Rectal smooth muscle tissue (tissue), 1 donor: ENCODE measurements at regions not wholly inside any gene's neighbourhood (a gene's known extent, or its start where the extent isn't known, plus 50 kb on each side); places are given as distances from the start of the nearest gene placed in this dataset.
"Not testable (repeated sequence)": the region's sequence is repeated elsewhere in the genome, so short reads cannot be mapped to it uniquely, and the experiment has no call there.

Experiments
- H3K27ac ChIP-seq: one replicate; pipeline ENCODE4 v1.7.0; 2013; ENCODE audit warnings: low read depth, low read length, inconsistent platforms
- H3K27me3 ChIP-seq: one replicate; pipeline ENCODE4 v1.7.0; 2013; ENCODE audit warnings: low read length; ENCODE audit not compliant: control insufficient read depth, insufficient read depth
- H3K36me3 ChIP-seq: one replicate; pipeline ENCODE4 v1.7.0; 2013; ENCODE audit warnings: low read length; ENCODE audit not compliant: control insufficient read depth, insufficient read depth
- H3K4me1 ChIP-seq: one replicate; pipeline ENCODE4 v1.7.0; 2013; ENCODE audit warnings: low read length; ENCODE audit not compliant: control insufficient read depth, insufficient read depth
- H3K4me3 ChIP-seq: one replicate; pipeline ENCODE4 v1.7.0; 2013; ENCODE audit warnings: low read length
- H3K9ac ChIP-seq: one replicate; pipeline ENCODE4 v1.7.0; 2013; ENCODE audit warnings: low read length

DNA sequence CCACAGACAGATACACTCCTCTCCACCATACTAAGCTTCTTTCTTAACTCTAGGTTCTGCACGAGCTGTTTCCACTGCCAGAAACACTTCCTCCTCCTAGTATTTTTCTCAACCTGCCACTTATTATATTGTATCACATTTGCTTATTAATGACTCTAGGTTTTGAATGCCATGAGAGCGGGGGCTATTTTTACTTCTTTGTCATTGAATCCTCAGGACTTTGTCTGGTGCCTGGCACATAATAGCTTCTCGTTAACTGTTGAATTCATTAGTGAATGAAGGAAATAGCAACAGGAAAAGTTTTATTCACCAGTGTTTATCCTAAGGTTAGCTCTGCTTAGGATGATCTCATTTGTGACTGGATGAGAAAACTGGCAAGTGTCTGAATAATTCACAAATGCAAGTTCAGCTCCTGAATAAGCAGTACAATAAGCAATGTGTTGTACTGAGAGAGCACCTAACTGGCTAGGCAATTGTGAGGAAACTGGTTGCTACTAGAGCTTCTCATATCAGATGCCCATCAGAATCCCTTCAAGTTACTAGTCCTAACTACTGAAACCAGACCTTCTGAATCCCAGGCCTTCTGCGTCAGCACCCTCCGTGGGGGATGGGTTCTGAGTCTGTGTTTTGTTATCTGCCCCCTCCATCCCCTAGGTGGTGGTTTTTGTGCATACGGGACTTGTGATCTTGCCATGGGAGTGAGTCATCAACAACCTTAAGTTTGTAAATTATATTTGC is 92.7 kb downstream of the LSMEM1 start:
- Histone ChIP-seq H3K9ac (no peak overlapping the region), H3K27me3 (no peaks in the 10 kb centered on the region), H3K36me3 (no peaks in the 10 kb centered on the region), H3K4me3 (peak overlapping the region; percentile 16), H3K4me1 (no peaks in the 10 kb centered on the region), H3K27ac (no peak overlapping the region)

GRCh38 chr7:112575864-112576263 is 95.1 kb downstream of the LSMEM1 start:
- Histone ChIP-seq H3K27ac (no peak overlapping the region), H3K4me1 (no peaks in the 10 kb centered on the region), H3K4me3 (no peak overlapping the region), H3K36me3 (no peaks in the 10 kb centered on the region), H3K9ac (no peak overlapping the region), H3K27me3 (no peaks in the 10 kb centered on the region)

GRCh38 chr7:112579388-112579787 is 98.6 kb downstream of the LSMEM1 start:
- H3K9ac ChIP-seq, result no peak overlapping the region
- H3K4me1 ChIP-seq, result no peaks in the 10 kb centered on the region
- H3K27ac ChIP-seq, result no peak overlapping the region
- no peaks in the 10 kb centered on the region for H3K36me3 ChIP-seq
- no peaks in the 10 kb centered on the region for H3K27me3 ChIP-seq
- no peak overlapping the region for H3K4me3 ChIP-seq

DNA sequence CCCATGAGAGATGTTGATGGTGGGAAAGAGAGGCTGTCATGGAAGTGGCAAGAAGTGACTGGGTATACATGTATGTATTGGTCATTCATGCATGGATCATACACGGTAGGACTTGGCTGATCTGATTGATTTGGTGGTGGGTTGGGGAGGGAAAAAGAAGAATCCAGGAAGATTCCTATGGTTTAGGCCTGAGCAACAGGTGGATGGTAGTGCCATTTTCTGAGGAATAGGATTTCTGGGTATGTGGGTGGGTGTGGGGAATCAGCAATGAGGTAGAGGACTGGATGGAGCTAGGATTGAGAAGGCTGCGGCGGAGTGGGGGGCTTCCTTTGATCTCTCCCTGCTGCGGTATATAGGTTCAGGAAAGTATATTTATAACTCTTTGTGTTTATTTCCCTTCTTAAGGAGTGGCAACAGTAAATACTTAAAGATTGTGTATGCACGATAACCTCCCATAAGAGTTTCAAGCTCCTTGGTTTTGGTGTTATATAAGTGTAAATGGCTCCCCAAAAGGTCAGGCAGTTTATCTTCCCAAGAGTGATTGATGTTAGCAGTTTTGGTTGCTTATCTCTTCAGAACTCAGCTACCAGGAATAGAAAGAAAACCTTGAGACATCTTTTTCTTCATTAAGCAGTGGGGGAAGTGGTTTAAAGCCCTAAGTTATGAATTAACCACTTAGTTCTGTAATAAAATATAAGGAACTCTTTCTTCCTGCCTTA is 100.1 kb downstream of the LSMEM1 start:
- H3K27me3 ChIP-seq, result no peaks in the 10 kb centered on the region
- no peak overlapping the region for H3K4me3 ChIP-seq
- H3K27ac ChIP-seq, result no peak overlapping the region

DNA sequence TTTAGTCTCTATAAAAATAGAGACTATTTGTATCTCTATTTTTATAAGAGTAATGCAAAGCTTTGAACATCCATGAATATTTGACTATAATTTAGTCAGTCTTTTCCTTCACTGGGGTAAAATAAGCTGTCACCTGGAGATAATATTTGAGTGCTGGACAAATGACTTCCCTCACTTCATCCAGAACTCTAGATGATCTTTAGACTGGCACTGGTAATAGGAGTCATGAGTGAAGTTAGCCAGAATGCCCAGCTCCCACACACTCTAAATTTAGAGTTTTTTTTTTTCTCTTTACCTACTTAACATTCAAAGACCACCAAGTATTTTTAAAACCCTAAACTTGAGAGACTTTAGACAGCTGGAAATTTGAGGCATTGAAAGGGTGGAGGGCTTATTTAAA is 100.7 kb downstream of the LSMEM1 start:
- H3K9ac ChIP-seq, result no peak overlapping the region

More for the DNA sequence above, 100.1 kb downstream of the LSMEM1 start:
- no peak overlapping the region for H3K9ac ChIP-seq
- H3K4me1 ChIP-seq, result no peaks in the 10 kb centered on the region
- no peaks in the 10 kb centered on the region for H3K36me3 ChIP-seq

DNA sequence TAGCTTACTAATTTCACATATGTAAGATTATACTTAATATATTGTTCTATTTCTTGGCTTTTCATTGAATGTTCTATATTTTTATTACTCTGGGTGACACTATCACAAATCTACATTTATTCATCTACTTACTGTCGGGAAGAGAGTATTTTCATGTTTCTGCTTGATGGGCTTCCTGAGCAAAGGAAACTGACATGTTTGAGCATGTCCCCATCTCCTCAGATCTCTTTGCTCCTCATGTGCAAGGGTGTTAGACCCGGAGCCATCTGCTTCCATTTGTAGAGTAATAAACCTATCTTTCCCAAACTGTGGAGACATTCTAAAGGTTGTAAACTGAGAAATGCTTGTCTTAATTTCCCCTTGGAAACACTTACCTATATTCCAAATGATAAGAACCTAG is 103.5 kb downstream of the LSMEM1 start:
- H3K4me3 ChIP-seq, result no peak overlapping the region
- no peak overlapping the region for H3K9ac ChIP-seq
- no peak overlapping the region for H3K27ac ChIP-seq
- no peaks in the 10 kb centered on the region for H3K36me3 ChIP-seq
- H3K4me1 ChIP-seq, result no peaks in the 10 kb centered on the region
- no peaks in the 10 kb centered on the region for H3K27me3 ChIP-seq

More for the DNA sequence above, 100.7 kb downstream of the LSMEM1 start:
- H3K4me3 ChIP-seq, result no peak overlapping the region
- no peaks in the 10 kb centered on the region for H3K27me3 ChIP-seq
- no peaks in the 10 kb centered on the region for H3K36me3 ChIP-seq
- no peaks in the 10 kb centered on the region for H3K4me1 ChIP-seq
- no peak overlapping the region for H3K27ac ChIP-seq

GRCh38 chr7:112587504-112587903 is 106.7 kb downstream of the LSMEM1 start:
- no peaks in the 10 kb centered on the region for H3K36me3 ChIP-seq
- H3K27ac ChIP-seq, result no peak overlapping the region
- no peaks in the 10 kb centered on the region for H3K4me1 ChIP-seq
- no peak overlapping the region for H3K9ac ChIP-seq
- no peak overlapping the region for H3K4me3 ChIP-seq
- H3K27me3 ChIP-seq, result no peaks in the 10 kb centered on the region

- H3K27ac ChIP-seq, H3K4me3 ChIP-seq, H3K9ac ChIP-seq, H3K27me3 ChIP-seq, H3K36me3 ChIP-seq, H3K4me1 ChIP-seq: not testable (repeated sequence)
Measured at GRCh38 chr7:112592565-112593263, 111.9 kb downstream of the LSMEM1 start.

- Histone ChIP-seq H3K36me3 (no peaks in the 10 kb centered on the region), H3K4me3 (no peak overlapping the region), H3K27ac (no peak overlapping the region), H3K27me3 (no peaks in the 10 kb centered on the region), H3K4me1 (peaks cover 6% of the 10 kb centered on the region), H3K9ac (no peak overlapping the region)
Measured at GRCh38 chr7:112594397-112594796, 113.6 kb downstream of the LSMEM1 start.

DNA sequence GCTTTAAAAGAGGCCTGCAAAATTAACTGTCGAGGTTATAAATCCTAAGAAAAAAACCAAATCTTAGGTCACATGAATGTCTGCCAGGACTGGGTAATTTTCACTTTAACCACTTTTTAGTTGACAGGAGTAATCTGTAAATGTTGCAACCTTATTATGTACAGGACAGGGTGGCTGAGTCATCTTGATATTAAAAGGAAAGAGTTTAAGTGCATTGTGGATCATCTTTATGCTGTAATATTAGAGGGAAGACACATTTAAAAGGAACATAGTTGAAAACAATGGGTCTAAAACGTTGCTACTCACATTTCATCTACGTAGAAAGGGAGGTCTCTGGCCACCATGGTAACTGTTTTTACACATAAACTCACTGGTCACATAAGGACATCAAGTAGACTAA is 115.5 kb downstream of the LSMEM1 start:
- Histone ChIP-seq H3K27me3 (no peaks in the 10 kb centered on the region), H3K36me3 (no peaks in the 10 kb centered on the region), H3K27ac (no peak overlapping the region), H3K9ac (no peak overlapping the region), H3K4me1 (peaks cover 6% of the 10 kb centered on the region), H3K4me3 (no peak overlapping the region)

GRCh38 chr7:112596981-112597380 is 116.2 kb downstream of the LSMEM1 start:
- Histone ChIP-seq H3K27ac (peak overlapping the region; percentile 30), H3K27me3 (no peaks in the 10 kb centered on the region), H3K4me1 (peaks cover 6% of the 10 kb centered on the region), H3K9ac (no peak overlapping the region), H3K4me3 (no peak overlapping the region), H3K36me3 (no peaks in the 10 kb centered on the region)

- no peaks in the 10 kb centered on the region for H3K27me3 ChIP-seq
- H3K9ac ChIP-seq, result no peak overlapping the region
- no peak overlapping the region for H3K4me3 ChIP-seq
- no peak overlapping the region for H3K27ac ChIP-seq
- H3K4me1 ChIP-seq, result no peaks in the 10 kb centered on the region
- H3K36me3 ChIP-seq, result no peaks in the 10 kb centered on the region
Measured at GRCh38 chr7:112603673-112604072, 122.9 kb downstream of the LSMEM1 start.
